ENCODE measurements at regions not wholly inside any gene's neighbourhood (a gene's known extent, or its start where the extent isn't known, plus 50 kb on each side); places are given as distances from the start of the nearest gene placed in this dataset.

DNA sequence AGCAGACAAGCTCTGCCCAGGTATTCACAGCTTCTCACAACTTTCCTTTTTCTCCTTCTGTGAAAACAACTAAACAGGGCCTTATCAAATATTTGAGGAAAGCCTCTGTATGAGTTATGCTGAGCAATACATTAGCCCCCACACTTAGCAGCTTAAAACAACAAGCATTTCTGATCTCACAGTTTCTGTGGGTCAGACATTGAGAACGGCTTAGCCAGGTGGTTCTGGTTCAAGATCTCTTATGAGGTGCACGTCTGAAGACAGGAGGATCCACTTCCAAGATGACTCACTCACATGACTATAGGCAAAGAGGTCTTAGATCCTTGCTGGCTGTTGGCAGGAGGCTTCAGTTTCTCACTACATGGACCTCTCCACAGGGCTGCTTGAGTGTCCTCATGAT, 181.4 kb upstream of the WSCD1 start:
- TF ChIP-seq GABPA (IDR thresholded peaks at IDR 0.05; ENCODE audit: low read depth) (no peak), SPI1 (IDR thresholded peaks at IDR 0.05; ENCODE audit: borderline replicate concordance, low read depth) (no peak), POLR2AphosphoS5 (IDR thresholded peaks at IDR 0.05; ENCODE audit: low read depth) (no peak)
- TF ChIP-seq, protein P1, sequence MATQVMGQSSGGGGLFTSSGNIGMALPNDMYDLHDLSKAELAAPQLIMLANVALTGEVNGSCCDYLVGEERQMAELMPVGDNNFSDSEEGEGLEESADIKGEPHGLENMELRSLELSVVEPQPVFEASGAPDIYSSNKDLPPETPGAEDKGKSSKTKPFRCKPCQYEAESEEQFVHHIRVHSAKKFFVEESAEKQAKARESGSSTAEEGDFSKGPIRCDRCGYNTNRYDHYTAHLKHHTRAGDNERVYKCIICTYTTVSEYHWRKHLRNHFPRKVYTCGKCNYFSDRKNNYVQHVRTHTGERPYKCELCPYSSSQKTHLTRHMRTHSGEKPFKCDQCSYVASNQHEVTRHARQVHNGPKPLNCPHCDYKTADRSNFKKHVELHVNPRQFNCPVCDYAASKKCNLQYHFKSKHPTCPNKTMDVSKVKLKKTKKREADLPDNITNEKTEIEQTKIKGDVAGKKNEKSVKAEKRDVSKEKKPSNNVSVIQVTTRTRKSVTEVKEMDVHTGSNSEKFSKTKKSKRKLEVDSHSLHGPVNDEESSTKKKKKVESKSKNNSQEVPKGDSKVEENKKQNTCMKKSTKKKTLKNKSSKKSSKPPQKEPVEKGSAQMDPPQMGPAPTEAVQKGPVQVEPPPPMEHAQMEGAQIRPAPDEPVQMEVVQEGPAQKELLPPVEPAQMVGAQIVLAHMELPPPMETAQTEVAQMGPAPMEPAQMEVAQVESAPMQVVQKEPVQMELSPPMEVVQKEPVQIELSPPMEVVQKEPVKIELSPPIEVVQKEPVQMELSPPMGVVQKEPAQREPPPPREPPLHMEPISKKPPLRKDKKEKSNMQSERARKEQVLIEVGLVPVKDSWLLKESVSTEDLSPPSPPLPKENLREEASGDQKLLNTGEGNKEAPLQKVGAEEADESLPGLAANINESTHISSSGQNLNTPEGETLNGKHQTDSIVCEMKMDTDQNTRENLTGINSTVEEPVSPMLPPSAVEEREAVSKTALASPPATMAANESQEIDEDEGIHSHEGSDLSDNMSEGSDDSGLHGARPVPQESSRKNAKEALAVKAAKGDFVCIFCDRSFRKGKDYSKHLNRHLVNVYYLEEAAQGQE (IDR thresholded peaks at IDR 0.05; ENCODE audit: insufficient replicate concordance, low read depth), result no peak
- TF ChIP-seq, protein P2, sequence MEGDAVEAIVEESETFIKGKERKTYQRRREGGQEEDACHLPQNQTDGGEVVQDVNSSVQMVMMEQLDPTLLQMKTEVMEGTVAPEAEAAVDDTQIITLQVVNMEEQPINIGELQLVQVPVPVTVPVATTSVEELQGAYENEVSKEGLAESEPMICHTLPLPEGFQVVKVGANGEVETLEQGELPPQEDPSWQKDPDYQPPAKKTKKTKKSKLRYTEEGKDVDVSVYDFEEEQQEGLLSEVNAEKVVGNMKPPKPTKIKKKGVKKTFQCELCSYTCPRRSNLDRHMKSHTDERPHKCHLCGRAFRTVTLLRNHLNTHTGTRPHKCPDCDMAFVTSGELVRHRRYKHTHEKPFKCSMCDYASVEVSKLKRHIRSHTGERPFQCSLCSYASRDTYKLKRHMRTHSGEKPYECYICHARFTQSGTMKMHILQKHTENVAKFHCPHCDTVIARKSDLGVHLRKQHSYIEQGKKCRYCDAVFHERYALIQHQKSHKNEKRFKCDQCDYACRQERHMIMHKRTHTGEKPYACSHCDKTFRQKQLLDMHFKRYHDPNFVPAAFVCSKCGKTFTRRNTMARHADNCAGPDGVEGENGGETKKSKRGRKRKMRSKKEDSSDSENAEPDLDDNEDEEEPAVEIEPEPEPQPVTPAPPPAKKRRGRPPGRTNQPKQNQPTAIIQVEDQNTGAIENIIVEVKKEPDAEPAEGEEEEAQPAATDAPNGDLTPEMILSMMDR (IDR thresholded peaks at IDR 0.05; ENCODE audit: insufficient read depth, low read length), result no peak
- no peak for DNase-seq (ENCODE audit: low read depth in 1 of 2, low spot score in 1 of 2)
- H3K4me3 ChIP-seq (replicated peaks; ENCODE audit: insufficient read depth, low read length), result no peak overlapping the region
- H3K27ac ChIP-seq (replicated peaks), result no peak overlapping the region
- H3K27me3 ChIP-seq (ENCODE audit: insufficient read depth, poor library complexity, severe bottlenecking), result no peaks in the 10 kb centered on the region

DNA sequence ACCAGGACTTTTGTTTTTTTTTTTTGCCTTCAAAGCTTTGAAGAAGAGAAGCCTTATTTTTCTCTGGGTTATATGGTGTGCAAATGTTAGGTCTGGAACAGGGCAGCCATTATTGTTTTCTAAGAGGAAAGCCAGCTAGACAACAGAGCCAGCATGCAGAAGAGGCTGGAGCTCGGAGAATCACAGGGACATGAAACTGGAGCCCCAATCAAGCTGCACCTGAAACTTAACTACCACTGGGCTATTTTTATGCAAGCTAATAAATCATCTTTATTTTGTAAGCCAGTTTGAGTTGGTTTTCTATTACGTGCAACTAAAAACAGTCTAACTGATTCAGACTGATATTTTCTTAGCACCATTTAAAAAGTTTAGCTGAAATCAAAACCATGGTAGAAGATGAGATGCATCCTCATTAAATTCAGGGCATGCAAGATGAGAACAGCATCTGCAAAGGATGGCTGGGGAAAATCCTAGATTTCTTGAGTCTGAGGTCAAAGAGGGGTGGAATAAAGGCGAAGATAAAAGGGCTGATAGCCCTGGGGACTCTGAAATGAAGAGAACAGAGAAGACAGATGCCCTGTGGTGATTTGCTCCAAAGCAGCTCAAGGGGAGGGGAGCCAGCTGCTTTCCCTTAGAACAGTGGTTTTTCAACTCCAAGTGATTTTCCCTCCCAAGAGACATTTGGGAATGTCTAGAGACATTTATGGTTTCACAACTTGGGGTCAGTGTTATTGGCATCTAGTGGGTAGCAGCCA, 177.1 kb upstream of the WSCD1 start:
- no peaks in the 10 kb centered on the region for H3K27me3 ChIP-seq (ENCODE audit: insufficient read depth, poor library complexity, severe bottlenecking)
- H3K4me3 ChIP-seq (replicated peaks; ENCODE audit: insufficient read depth, low read length), result no peak overlapping the region
- TF ChIP-seq GABPA (IDR thresholded peaks at IDR 0.05; ENCODE audit: low read depth) (no peak), POLR2AphosphoS5 (IDR thresholded peaks at IDR 0.05; ENCODE audit: low read depth) (no peak), SPI1 (IDR thresholded peaks at IDR 0.05; ENCODE audit: borderline replicate concordance, low read depth) (no peak)
- TF ChIP-seq, protein P1 (IDR thresholded peaks at IDR 0.05; ENCODE audit: insufficient replicate concordance, low read depth), result no peak
- TF ChIP-seq, protein P2 (IDR thresholded peaks at IDR 0.05; ENCODE audit: insufficient read depth, low read length), result no peak
- no peak overlapping the region for H3K27ac ChIP-seq (replicated peaks)
- DNase-seq (ENCODE audit: low read depth in 1 of 2, low spot score in 1 of 2), result no peak

DNA sequence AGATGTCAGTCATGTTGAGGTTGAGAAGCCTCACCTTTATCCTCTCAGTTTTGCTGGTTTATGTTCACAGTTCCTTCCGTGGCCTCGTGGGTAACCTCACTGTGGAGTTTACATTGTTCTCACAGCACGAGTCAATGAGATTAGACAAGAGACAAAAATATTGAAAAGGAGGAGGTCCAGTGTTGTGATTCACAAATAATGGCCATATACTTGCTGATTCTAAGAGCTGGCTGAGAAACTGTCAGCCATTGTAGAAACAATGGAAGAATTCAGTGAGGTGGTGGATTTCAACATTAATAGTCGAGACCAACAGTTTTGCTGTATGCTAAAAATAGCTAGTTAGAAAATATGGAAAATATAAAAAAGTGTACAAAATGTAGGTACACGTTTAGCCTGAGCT, 176.4 kb upstream of the WSCD1 start:
- Histone ChIP-seq H3K27me3 (ENCODE audit: insufficient read depth, poor library complexity, severe bottlenecking) (no peaks in the 10 kb centered on the region), H3K27ac (replicated peaks) (no peak overlapping the region), H3K4me3 (replicated peaks; ENCODE audit: insufficient read depth, low read length) (no peak overlapping the region)
- TF ChIP-seq, protein P1 (IDR thresholded peaks at IDR 0.05; ENCODE audit: insufficient replicate concordance, low read depth), result no peak
- TF ChIP-seq SPI1 (IDR thresholded peaks at IDR 0.05; ENCODE audit: borderline replicate concordance, low read depth) (no peak), GABPA (IDR thresholded peaks at IDR 0.05; ENCODE audit: low read depth) (no peak), POLR2AphosphoS5 (IDR thresholded peaks at IDR 0.05; ENCODE audit: low read depth) (no peak)
- TF ChIP-seq, protein P2 (IDR thresholded peaks at IDR 0.05; ENCODE audit: insufficient read depth, low read length), result no peak
- no peak for DNase-seq (ENCODE audit: low read depth in 1 of 2, low spot score in 1 of 2)

All from HL-60 (cell line).